ENCODE measurements at regions not wholly inside any gene's neighbourhood (a gene's known extent, or its start where the extent isn't known, plus 50 kb on each side); places are given as distances from the start of the nearest gene placed in this dataset.

DNA sequence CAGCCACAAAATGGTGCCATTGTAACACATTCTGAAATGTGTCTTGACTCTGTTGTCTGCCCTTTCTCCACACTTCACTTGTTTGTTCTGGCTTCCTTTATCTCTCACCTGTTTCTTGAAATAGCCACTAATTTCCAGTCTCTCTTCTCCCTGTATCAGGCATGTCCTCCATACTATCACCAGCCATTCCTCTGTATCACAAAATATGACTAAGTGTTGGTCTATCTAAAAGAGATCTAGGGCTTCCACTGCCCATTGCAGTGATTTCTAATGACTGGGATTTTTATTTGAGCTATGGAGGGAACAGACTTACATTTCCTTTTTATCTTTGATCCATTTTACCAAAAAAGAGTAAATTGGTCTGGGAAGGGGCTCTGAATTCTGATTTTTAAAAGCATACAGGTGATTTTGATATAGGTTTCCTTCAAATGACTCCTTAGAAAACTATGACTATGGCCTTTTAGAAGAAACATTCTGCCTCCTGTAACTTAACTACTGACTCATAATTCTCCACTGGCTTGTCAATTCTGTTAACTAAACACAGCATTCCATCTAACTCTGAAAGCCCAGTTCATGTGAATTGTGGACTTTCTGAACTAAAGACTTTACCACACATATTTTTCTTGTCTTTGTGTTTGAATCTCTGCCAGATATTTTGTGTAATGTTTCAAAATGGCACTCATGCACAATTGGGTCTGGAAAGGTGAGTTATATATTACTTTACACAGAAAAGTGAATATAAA is 1121.4 kb downstream of the XPNPEP1 start:
- no peak overlapping the region for H3K4me3 ChIP-seq
- TF ChIP-seq Cebpa-rat (IDR thresholded peaks at IDR 0.05), result no peak
- H3K4me2 ChIP-seq, result no peak overlapping the region

DNA sequence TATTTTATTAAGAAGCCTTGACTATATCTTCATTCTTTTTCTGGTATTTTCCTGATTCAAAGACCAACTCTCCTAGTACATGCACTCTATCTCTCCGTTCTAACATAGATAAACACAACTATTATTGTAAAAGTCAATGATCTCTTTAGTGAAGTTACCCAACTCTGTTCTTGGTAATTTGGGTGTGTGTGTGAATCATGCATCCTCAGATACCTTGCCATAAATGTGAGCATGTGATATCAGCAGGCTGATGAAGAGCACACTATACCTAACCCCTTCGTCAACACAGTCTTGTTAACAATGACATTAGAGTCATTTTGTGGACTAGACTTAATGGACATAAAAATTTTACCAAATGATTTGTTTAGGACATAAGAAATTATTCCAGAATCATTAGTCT is 1122.1 kb downstream of the XPNPEP1 start:
- Histone ChIP-seq H3K4me1 (no peaks in the 10 kb centered on the region), H3K27ac (no peak overlapping the region), H3K9me3 (no peaks in the 10 kb centered on the region), H3K4me2 (no peak overlapping the region), H3K27me3 (no peaks in the 10 kb centered on the region), H4K20me1 (no peaks in the 10 kb centered on the region), H3K9ac (no peak overlapping the region), H3K36me3 (no peaks in the 10 kb centered on the region), H3K4me3 (no peak overlapping the region)
- no peak for TF ChIP-seq Cebpa-rat (IDR thresholded peaks at IDR 0.05)

More for the DNA sequence above, 1121.4 kb downstream of the XPNPEP1 start:
- H4K20me1 ChIP-seq, result no peaks in the 10 kb centered on the region
- H3K4me1 ChIP-seq, result no peaks in the 10 kb centered on the region
- no peaks in the 10 kb centered on the region for H3K36me3 ChIP-seq
- no peak overlapping the region for H3K9ac ChIP-seq
- H3K27me3 ChIP-seq, result no peaks in the 10 kb centered on the region
- no peaks in the 10 kb centered on the region for H3K9me3 ChIP-seq
- no peak overlapping the region for H3K27ac ChIP-seq

DNA sequence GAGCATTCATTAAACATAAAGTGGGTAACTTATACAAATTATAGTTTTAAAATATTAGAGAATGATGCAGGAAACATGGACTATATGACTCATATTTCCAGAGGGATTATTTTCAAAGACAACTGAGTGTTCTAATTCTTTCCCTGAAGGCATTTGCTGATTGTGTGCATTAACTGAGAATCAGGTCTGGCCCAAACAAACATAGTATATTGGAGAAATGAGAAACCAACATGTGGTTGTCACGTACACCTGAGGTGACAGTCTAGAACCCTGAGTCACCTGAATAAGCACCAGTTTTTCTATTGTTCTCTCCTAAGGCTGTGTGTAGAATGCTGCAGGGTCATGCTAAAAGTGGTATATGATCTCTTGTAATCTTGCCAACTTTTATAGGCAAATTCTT is 1125.7 kb downstream of the XPNPEP1 start:
- H3K4me3 ChIP-seq, result no peak overlapping the region
- no peaks in the 10 kb centered on the region for H3K9me3 ChIP-seq
- TF ChIP-seq Cebpa-rat (IDR thresholded peaks at IDR 0.05), result no peak
- no peaks in the 10 kb centered on the region for H4K20me1 ChIP-seq
- no peaks in the 10 kb centered on the region for H3K27me3 ChIP-seq
- H3K9ac ChIP-seq, result no peak overlapping the region
- no peak overlapping the region for H3K27ac ChIP-seq
- H3K36me3 ChIP-seq, result no peaks in the 10 kb centered on the region
- H3K4me2 ChIP-seq, result no peak overlapping the region
- no peaks in the 10 kb centered on the region for H3K4me1 ChIP-seq

DNA sequence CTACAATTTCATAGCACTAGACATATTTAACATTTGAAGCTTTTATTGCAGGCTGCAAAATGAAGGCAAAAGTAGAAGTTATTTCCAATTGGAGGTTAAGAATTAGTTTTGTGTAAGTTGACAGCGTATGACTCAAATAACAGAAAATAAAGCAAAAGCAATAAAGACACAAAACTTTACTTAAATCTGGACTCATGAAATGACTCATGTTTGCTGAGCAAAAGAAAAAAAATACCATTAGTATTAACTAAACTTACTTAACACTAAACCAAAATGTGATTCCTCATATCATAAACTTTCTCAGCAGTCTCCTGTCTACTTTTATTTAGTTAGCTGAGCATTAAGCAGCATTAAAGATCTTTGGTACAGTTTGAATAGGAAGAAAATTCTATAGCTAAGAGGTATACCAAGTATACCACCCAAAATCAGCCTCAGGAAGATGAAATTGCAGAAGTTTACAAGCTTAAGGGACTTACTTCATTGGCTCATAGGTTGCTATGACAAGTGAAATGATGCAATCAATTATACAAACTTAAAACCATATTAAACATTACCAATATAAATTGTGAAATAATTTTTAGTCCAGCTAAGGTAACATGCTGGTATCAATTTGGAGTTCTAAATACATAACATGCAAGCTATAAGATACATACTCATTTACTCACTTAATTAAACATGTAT is 1131.4 kb downstream of the XPNPEP1 start:
- Histone ChIP-seq H3K4me3 (no peak overlapping the region), H3K27me3 (no peaks in the 10 kb centered on the region)

DNA sequence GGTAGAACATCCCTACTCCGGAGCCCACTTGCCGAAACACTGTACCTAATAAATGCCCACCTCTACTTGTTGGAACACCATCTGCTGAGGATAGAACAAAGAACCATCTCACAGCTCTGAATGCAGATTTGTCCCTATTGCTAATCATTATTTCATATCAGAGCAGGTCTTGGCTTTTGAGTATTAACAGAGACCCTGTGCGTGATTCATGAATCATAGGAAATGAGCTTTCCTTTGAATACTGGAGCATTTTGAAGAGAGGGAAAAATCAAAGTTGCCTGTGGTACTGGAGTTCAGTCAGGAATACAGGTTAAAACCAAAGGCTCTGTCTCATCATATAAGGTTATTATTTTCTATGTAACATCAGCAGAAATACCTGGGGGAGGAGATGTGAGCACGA is 1132.3 kb downstream of the XPNPEP1 start:
- no peaks in the 10 kb centered on the region for H3K36me3 ChIP-seq
- no peak overlapping the region for H3K4me3 ChIP-seq
- peaks cover 6% of the 10 kb centered on the region for H3K9me3 ChIP-seq
- H3K4me1 ChIP-seq, result no peaks in the 10 kb centered on the region
- no peaks in the 10 kb centered on the region for H3K27me3 ChIP-seq
- no peaks in the 10 kb centered on the region for H4K20me1 ChIP-seq
- no peak overlapping the region for H3K27ac ChIP-seq
- H3K4me2 ChIP-seq, result no peak overlapping the region
- no peak overlapping the region for H3K9ac ChIP-seq
- TF ChIP-seq Cebpa-rat (IDR thresholded peaks at IDR 0.05), result no peak

More for the DNA sequence above, 1131.4 kb downstream of the XPNPEP1 start:
- Histone ChIP-seq H3K9me3 (no peaks in the 10 kb centered on the region), H3K4me1 (no peaks in the 10 kb centered on the region), H3K4me2 (no peak overlapping the region), H3K36me3 (no peaks in the 10 kb centered on the region), H4K20me1 (no peaks in the 10 kb centered on the region), H3K9ac (no peak overlapping the region), H3K27ac (no peak overlapping the region)
- no peak for TF ChIP-seq Cebpa-rat (IDR thresholded peaks at IDR 0.05)

- H3K27ac ChIP-seq, result no peak overlapping the region
- no peak for TF ChIP-seq Cebpa-rat (IDR thresholded peaks at IDR 0.05)
- H3K4me1 ChIP-seq, result no peaks in the 10 kb centered on the region
- H3K4me2 ChIP-seq, result no peak overlapping the region
- no peaks in the 10 kb centered on the region for H3K36me3 ChIP-seq
- peaks cover 17% of the 10 kb centered on the region for H3K9me3 ChIP-seq
- no peak overlapping the region for H3K4me3 ChIP-seq
- no peak overlapping the region for H3K9ac ChIP-seq
- no peaks in the 10 kb centered on the region for H4K20me1 ChIP-seq
- no peaks in the 10 kb centered on the region for H3K27me3 ChIP-seq
Observed at GRCh38 chr10:108789919-108790318, 1133.4 kb downstream of the XPNPEP1 start.

- no peaks in the 10 kb centered on the region for H3K27me3 ChIP-seq
- peaks cover 23% of the 10 kb centered on the region for H3K9me3 ChIP-seq
- H4K20me1 ChIP-seq, result no peaks in the 10 kb centered on the region
- no peaks in the 10 kb centered on the region for H3K4me1 ChIP-seq
- H3K27ac ChIP-seq, result no peak overlapping the region
- no peak overlapping the region for H3K4me3 ChIP-seq
- TF ChIP-seq Cebpa-rat (IDR thresholded peaks at IDR 0.05), result no peak
- H3K36me3 ChIP-seq, result no peaks in the 10 kb centered on the region
- no peak overlapping the region for H3K4me2 ChIP-seq
- H3K9ac ChIP-seq, result no peak overlapping the region
Observed at GRCh38 chr10:108789336-108789735, 1134.0 kb downstream of the XPNPEP1 start.

DNA sequence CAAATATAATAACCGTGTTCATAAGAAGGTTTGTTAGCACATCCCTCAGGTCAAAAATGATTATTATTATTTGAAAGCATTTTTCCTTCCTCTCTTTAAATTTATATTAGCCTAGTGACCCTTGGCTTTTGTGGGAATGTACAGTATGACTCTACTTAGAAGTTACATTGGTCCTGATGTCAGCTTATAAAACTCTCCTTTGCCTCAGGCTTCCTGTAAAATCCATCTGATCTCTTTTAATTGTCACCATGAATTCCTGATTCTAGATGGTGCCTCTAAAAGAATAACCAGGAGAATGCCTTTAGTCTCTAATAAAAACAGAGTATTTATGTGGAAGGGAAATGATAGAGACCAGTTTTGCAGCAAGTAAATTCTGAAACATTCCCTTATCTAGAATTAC is 1134.4 kb downstream of the XPNPEP1 start:
- peaks cover 24% of the 10 kb centered on the region for H3K9me3 ChIP-seq
- no peaks in the 10 kb centered on the region for H3K27me3 ChIP-seq
- no peak overlapping the region for H3K4me2 ChIP-seq
- no peak overlapping the region for H3K4me3 ChIP-seq
- no peaks in the 10 kb centered on the region for H4K20me1 ChIP-seq
- no peak overlapping the region for H3K27ac ChIP-seq
- H3K4me1 ChIP-seq, result no peaks in the 10 kb centered on the region
- no peaks in the 10 kb centered on the region for H3K36me3 ChIP-seq
- no peak for TF ChIP-seq Cebpa-rat (IDR thresholded peaks at IDR 0.05)
- H3K9ac ChIP-seq, result no peak overlapping the region

DNA sequence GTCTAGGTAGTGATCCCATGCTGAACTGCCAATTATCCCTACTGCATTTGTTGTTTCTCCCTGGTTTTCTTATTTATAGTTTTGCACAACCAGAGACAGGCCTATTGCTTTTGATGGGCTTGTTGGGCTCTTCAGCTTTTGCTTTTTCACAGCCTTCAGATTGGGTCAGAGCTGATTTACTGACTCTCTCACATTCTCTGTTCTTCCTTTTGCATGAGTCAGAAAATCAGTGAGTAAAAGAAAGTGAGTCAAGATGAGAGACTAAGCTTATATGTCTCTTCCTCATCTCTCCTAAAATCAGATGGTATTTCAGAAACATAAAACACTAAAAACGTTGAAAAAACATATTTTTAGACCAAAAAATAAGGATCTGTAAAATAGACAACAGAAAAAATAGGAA is 1135.4 kb downstream of the XPNPEP1 start:
- Histone ChIP-seq H3K4me3 (no peak overlapping the region), H3K27ac (no peak overlapping the region), H3K4me2 (no peak overlapping the region), H3K27me3 (no peaks in the 10 kb centered on the region), H3K9me3 (peaks cover 24% of the 10 kb centered on the region), H3K9ac (no peak overlapping the region), H3K36me3 (no peaks in the 10 kb centered on the region), H4K20me1 (no peaks in the 10 kb centered on the region), H3K4me1 (no peaks in the 10 kb centered on the region)
- no peak for TF ChIP-seq Cebpa-rat (IDR thresholded peaks at IDR 0.05)

GRCh38 chr10:108785011-108785410 is 1138.3 kb downstream of the XPNPEP1 start:
- Histone ChIP-seq H3K4me3 (no peak overlapping the region), H3K4me1 (no peaks in the 10 kb centered on the region), H3K27me3 (no peaks in the 10 kb centered on the region), H3K4me2 (no peak overlapping the region), H3K27ac (no peak overlapping the region), H3K9me3 (peaks cover 24% of the 10 kb centered on the region), H4K20me1 (no peaks in the 10 kb centered on the region), H3K36me3 (no peaks in the 10 kb centered on the region), H3K9ac (no peak overlapping the region)
- no peak for TF ChIP-seq Cebpa-rat (IDR thresholded peaks at IDR 0.05)
